ENCODE measurements at regions not wholly inside any gene's neighbourhood (a gene's known extent, or its start where the extent isn't known, plus 50 kb on each side); places are given as distances from the start of the nearest gene placed in this dataset.
"Not testable (repeated sequence)": the region's sequence is repeated elsewhere in the genome, so short reads cannot be mapped to it uniquely, and the experiment has no call there.

- not testable (repeated sequence) for DNase-seq
Observed at GRCh38 chr9:63804205-63804604, 1480.8 kb downstream of the FOXD4L5 start.

- DNase-seq = not testable (repeated sequence)
Observed at GRCh38 chr9:63794081-63794685, 1490.8 kb downstream of the FOXD4L5 start.

GRCh38 chr9:63787454-63787853, 1497.6 kb downstream of the FOXD4L5 start:
- not testable (repeated sequence) for DNase-seq

GRCh38 chr9:63785059-63785458, 1500.0 kb downstream of the FOXD4L5 start:
- DNase-seq = not testable (repeated sequence)

- not testable (repeated sequence) for DNase-seq
Observed at GRCh38 chr9:63784421-63784820, 1500.6 kb downstream of the FOXD4L5 start.

- not testable (repeated sequence) for DNase-seq
Observed at GRCh38 chr9:63781817-63782439, 1503.1 kb downstream of the FOXD4L5 start.

- peak in 2 of 3 donors; percentile 8 to 19 for DNase-seq
Observed at GRCh38 chr9:63781390-63781789, 1503.6 kb downstream of the FOXD4L5 start.

GRCh38 chr9:63776220-63776619, 1508.8 kb downstream of the FOXD4L5 start:
- DNase-seq = not testable (repeated sequence)

- not testable (repeated sequence) for DNase-seq
Observed at GRCh38 chr9:63775092-63775426, 1510.0 kb downstream of the FOXD4L5 start.

- not testable (repeated sequence) for DNase-seq
Observed at GRCh38 chr9:63774369-63775091, 1510.5 kb downstream of the FOXD4L5 start.

GRCh38 chr9:63762230-63762629, 1522.8 kb downstream of the FOXD4L5 start:
- DNase-seq = not testable (repeated sequence)

- DNase-seq = not testable (repeated sequence)
Observed at GRCh38 chr9:63729021-63729420, 1556.0 kb downstream of the FOXD4L5 start.

GRCh38 chr9:63728287-63728686, 1556.7 kb downstream of the FOXD4L5 start:
- no peak for DNase-seq

GRCh38 chr9:63708285-63708684, 1576.7 kb downstream of the FOXD4L5 start:
- not testable (repeated sequence) for DNase-seq

- DNase-seq = not testable (repeated sequence)
Observed at GRCh38 chr9:63704456-63704855, 1580.6 kb downstream of the FOXD4L5 start.

- peak in 1 of 3 donors; percentile 5 for DNase-seq
Observed at GRCh38 chr9:63703670-63704069, 1581.3 kb downstream of the FOXD4L5 start.

- DNase-seq = not testable (repeated sequence)
Observed at GRCh38 chr9:63703138-63703665, 1581.8 kb downstream of the FOXD4L5 start.

Data from suppressor macrophage treated with lipopolysaccharide for 1 hour (primary cell).